MM.1S (cell line): ENCODE measurements at regions not wholly inside any gene's neighbourhood (a gene's known extent, or its start where the extent isn't known, plus 50 kb on each side); places are given as distances from the start of the nearest gene placed in this dataset.

Experiments
- EZH2phosphoT487 ChIP-seq: fragments of 300-600 bp; sonication (generic); IDR thresholded peaks from 2 replicates; pipeline ENCODE4 v1.6.1; 2018; ENCODE audit warnings: antibody characterized with exemption, low read length
- TF ChIP-seq, protein P1 (sequence below): fragments of 300-600 bp; sonication (generic); IDR thresholded peaks from 2 replicates; pipeline ENCODE4 v1.5.1; 2016; ENCODE audit warnings: antibody characterized with exemption, low read length, mixed read lengths

DNA sequence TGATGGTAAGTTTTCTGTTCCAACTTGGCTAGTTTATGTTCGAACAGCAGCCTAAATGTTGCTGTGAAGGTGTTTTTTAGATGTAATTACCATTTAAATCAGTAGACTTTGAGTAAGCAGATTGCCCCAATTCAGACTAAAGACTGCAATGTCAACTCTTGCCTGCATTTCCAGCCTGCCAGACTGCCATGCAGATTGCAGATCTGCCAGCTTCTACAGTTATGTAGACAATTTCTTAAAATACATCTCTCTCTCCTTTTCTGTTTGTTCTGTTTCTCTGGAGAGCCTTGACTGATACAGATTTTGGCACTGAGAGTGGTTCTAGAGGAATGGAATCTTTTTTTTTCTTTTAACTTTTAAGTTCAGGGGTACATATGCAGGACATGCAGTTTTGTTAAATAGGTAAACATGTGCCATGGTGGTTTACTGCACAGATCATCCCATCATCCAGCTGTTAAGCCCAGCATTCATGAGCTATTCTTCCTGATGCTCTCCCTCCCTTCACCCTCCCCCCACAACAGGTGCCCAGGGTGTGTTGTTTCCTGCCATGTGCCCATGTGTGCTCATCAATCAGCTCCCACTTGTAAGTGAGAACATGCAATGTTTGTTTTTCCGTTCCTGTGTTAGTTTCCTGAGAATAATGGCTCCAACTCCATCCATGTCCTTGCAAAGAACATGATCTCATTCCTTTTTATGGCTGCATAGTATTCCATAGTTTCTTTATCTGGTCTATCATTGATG, 227.8 kb downstream of the CPE start:
- TF ChIP-seq, protein P1, sequence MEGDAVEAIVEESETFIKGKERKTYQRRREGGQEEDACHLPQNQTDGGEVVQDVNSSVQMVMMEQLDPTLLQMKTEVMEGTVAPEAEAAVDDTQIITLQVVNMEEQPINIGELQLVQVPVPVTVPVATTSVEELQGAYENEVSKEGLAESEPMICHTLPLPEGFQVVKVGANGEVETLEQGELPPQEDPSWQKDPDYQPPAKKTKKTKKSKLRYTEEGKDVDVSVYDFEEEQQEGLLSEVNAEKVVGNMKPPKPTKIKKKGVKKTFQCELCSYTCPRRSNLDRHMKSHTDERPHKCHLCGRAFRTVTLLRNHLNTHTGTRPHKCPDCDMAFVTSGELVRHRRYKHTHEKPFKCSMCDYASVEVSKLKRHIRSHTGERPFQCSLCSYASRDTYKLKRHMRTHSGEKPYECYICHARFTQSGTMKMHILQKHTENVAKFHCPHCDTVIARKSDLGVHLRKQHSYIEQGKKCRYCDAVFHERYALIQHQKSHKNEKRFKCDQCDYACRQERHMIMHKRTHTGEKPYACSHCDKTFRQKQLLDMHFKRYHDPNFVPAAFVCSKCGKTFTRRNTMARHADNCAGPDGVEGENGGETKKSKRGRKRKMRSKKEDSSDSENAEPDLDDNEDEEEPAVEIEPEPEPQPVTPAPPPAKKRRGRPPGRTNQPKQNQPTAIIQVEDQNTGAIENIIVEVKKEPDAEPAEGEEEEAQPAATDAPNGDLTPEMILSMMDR: no peak
- no peak for TF ChIP-seq EZH2phosphoT487
